ENCODE measurements at regions not wholly inside any gene's neighbourhood (a gene's known extent, or its start where the extent isn't known, plus 50 kb on each side); places are given as distances from the start of the nearest gene placed in this dataset.

DNA sequence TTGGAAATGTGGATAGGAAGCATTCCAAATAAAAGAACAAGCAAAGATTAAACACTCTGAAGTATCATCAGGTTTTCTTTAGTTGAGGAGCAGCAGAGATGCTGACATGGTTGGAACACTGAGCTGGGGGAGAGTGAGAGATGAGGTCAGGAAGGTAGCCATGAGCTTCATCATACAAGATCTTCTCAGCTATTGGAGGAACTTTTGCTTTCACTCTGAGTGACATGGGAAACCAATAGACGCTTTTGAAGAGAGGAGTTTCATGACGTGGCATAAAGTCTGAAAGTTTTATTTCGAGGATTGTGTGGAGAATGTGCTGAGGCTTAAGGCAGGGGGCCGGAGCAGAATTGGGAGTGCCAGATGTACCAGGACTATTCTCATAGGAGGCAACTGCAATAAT is 616.2 kb upstream of the CAMK1G start:
- TF ChIP-seq, protein P1, sequence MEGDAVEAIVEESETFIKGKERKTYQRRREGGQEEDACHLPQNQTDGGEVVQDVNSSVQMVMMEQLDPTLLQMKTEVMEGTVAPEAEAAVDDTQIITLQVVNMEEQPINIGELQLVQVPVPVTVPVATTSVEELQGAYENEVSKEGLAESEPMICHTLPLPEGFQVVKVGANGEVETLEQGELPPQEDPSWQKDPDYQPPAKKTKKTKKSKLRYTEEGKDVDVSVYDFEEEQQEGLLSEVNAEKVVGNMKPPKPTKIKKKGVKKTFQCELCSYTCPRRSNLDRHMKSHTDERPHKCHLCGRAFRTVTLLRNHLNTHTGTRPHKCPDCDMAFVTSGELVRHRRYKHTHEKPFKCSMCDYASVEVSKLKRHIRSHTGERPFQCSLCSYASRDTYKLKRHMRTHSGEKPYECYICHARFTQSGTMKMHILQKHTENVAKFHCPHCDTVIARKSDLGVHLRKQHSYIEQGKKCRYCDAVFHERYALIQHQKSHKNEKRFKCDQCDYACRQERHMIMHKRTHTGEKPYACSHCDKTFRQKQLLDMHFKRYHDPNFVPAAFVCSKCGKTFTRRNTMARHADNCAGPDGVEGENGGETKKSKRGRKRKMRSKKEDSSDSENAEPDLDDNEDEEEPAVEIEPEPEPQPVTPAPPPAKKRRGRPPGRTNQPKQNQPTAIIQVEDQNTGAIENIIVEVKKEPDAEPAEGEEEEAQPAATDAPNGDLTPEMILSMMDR (IDR thresholded peaks at IDR 0.05; ENCODE audit: low read depth, low read length, missing control alignments) = no peak
- peak; percentile 7 for DNase-seq (ENCODE audit: low read depth)
- H3K4me3 ChIP-seq (ENCODE audit: low read depth, low read length) = no peak overlapping the region

DNA sequence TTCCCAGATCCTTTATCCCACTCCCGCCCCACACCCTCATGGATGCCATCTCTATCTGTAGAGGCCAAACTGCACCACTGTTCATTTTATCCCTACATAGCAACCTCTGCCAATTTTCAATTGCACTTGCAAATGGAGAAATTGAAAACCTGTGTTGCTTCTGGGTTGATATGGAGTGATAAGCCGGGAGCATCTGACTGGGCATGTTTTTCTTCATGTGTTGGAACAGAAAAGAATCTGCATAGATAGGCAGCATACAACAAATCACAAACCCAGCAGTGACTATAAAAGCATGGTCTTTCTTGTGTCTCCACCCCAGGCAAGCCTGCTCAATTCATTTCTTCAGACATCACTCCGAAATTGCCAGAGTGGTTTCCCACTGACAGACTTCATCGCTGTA is 608.8 kb upstream of the CAMK1G start:
- no peak overlapping the region for H3K4me3 ChIP-seq (ENCODE audit: low read depth, low read length)
- TF ChIP-seq, protein P1 (IDR thresholded peaks at IDR 0.05; ENCODE audit: low read depth, low read length, missing control alignments) = no peak
- no peak for DNase-seq (ENCODE audit: low read depth)

DNA sequence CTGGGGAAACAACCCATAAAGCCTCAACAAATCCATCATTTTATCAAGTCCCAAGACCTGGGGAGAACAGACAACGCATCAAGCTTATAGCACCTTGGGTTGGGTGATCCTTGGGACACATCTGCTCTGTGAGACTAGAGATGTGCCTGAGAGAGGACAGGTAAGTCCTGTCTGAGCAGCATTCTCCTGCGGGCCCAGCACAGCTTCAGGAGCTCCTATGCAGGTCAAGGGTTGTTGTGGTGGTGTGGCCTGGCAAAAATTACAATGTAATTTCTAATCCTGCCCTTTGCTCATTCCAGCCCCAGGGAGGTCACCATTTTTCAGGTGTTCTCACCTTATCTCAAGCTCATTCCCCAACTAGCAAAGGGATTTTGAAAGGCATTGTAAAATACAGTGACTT is 608.1 kb upstream of the CAMK1G start:
- no peak for DNase-seq (ENCODE audit: low read depth)
- TF ChIP-seq, protein P1 (IDR thresholded peaks at IDR 0.05; ENCODE audit: low read depth, low read length, missing control alignments) = no peak
- H3K4me3 ChIP-seq (ENCODE audit: low read depth, low read length) = no peak overlapping the region

DNA sequence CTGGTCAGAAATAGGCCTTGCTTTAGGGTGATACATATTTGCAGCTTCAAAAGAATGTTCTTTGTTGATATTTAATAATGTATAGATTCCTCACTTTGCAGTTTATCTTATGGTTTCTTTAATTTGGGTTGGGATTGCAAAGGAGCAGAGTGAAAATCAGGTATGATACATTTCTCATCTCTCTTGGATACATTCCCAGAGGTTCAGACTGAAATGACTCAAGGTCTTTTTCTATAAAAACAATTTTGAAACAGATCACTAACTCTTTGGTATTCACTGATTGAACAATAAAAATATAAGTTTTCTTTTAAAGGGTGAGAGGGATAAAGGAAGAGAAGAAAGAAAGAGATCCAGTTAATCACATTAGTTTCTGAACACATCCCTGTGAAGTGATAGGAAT is 606.5 kb upstream of the CAMK1G start:
- no peak for DNase-seq (ENCODE audit: low read depth)
- no peak overlapping the region for H3K4me3 ChIP-seq (ENCODE audit: low read depth, low read length)
- TF ChIP-seq, protein P1 (IDR thresholded peaks at IDR 0.05; ENCODE audit: low read depth, low read length, missing control alignments) = no peak

DNA sequence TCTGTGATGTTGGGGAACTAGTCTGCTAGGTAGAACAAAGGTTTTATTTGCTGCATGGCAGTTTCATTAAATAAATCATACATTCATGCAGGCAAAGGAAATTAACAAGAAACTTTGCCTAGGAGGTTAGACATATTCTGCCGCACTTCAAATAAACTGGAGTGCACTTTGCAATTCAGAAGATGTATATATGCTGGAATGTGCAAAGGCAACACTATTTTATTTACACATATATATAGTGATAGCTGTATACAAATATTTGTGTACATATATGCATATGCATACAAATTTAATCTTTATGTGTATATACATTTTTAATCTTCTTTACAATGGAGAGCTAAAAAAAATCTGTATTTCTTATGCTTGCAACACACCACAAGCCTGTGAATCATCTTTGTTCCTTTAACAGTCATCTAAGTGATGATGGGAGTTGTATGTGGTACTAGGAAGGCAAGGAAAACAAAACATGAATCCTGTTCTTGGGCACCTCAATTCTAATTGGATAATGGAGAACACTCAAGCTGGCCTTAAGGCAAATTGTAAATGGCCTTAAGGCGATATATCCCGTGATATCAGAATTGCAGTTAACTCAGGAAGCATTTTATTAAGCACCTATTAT is 605.8 kb upstream of the CAMK1G start:
- TF ChIP-seq, protein P1 (IDR thresholded peaks at IDR 0.05; ENCODE audit: low read depth, low read length, missing control alignments) = no peak
- H3K4me3 ChIP-seq (ENCODE audit: low read depth, low read length) = no peak overlapping the region
- no peak for DNase-seq (ENCODE audit: low read depth)

DNA sequence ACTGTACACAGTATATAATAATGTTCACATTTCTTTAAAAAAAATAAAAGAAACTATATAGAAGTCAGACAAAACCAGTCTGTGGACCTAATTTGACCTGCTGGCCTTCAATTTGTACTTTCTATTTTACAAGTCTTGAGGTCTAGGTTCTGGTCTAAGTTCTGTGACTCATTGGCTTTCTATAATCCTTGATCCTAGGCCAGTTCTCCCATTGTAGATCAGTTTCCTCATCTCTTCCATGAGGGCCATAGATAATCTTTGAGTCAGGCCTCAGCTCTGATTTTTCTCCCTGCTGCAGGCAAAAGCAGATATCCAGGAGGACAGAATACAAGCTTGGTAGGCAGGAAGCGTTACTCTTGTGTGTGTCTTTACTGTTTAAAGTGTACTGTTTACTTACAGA is 603.7 kb upstream of the CAMK1G start:
- DNase-seq (ENCODE audit: low read depth) = no peak
- H3K4me3 ChIP-seq (ENCODE audit: low read depth, low read length) = no peak overlapping the region
- TF ChIP-seq, protein P1 (IDR thresholded peaks at IDR 0.05; ENCODE audit: low read depth, low read length, missing control alignments) = no peak

DNA sequence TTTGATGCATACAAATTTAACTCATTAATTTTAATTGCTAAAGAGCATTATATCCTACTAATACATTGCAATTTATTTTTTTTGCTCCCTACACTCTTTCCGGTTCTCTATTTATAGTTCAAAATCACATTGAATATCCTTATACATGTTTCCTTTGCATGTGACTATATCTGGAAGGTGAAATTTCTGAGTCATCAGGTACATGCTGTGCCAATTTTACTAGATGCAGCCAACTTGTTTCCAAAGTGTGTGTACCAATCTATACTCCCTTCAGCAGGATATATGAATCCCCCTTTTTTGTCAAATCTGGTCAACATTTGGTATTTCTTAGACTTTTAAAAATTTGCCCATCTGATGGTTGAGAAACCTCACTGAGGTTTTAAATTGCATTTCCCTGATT is 602.9 kb upstream of the CAMK1G start:
- no peak overlapping the region for H3K4me3 ChIP-seq (ENCODE audit: low read depth, low read length)
- TF ChIP-seq, protein P1 (IDR thresholded peaks at IDR 0.05; ENCODE audit: low read depth, low read length, missing control alignments) = no peak
- no peak for DNase-seq (ENCODE audit: low read depth)
